GM12865 (cell line): ENCODE measurements at regions not wholly inside any gene's neighbourhood (a gene's known extent, or its start where the extent isn't known, plus 50 kb on each side); places are given as distances from the start of the nearest gene placed in this dataset.

Experiments used
- DNase-seq: peaks from one replicate; pipeline ENCODE4 v3.0.0; 2010; ENCODE audit warnings: low read depth
- H3K4me3 ChIP-seq: 2 replicates; pipeline ENCODE4 v1.5.1; 2011; ENCODE audit warnings: mild to moderate bottlenecking, low read depth, low read length, control low read depth
- TF ChIP-seq, protein P1 (sequence below): IDR thresholded peaks from 2 replicates; pipeline ENCODE4 v1.5.1; 2011; ENCODE audit warnings: low read length, control low read depth, low read depth, inconsistent platforms; ENCODE audit not compliant: insufficient read depth; ENCODE audit errors: missing control alignments

DNA sequence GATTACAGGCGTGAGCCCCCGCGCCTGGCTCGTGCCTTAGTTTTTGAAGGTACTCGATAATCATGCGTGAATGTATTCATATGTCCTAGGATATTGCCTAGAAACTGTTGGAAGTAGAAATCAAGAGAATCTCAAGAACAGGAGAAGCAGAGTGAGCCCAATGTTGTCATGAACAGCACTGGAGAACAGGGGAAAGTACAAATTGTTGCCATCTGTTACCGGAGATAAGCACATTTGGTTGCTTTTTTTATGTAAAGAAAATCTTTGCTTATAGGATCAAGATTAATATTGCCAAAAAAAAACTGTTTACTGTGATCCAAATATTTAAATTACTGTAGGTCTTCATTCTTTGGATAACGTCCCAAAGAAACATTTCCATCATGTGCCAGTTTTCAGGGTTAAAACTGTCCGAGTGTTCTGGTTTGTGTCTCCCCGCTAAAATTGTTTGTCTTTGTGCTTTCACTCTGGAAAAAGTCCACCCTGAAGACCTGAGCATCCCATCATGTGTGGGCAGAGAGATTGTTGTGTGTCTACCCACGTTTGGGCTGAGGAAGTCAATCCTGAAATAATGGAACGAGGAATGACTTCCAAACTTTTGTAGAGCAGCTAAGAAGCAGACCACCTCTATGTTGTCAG, 95.7 kb upstream of the CELF2 start:
- TF ChIP-seq, protein P1, sequence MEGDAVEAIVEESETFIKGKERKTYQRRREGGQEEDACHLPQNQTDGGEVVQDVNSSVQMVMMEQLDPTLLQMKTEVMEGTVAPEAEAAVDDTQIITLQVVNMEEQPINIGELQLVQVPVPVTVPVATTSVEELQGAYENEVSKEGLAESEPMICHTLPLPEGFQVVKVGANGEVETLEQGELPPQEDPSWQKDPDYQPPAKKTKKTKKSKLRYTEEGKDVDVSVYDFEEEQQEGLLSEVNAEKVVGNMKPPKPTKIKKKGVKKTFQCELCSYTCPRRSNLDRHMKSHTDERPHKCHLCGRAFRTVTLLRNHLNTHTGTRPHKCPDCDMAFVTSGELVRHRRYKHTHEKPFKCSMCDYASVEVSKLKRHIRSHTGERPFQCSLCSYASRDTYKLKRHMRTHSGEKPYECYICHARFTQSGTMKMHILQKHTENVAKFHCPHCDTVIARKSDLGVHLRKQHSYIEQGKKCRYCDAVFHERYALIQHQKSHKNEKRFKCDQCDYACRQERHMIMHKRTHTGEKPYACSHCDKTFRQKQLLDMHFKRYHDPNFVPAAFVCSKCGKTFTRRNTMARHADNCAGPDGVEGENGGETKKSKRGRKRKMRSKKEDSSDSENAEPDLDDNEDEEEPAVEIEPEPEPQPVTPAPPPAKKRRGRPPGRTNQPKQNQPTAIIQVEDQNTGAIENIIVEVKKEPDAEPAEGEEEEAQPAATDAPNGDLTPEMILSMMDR: no peak
- no peak overlapping the region for H3K4me3 ChIP-seq

GRCh38 chr10:10923029-10923651, 94.5 kb upstream of the CELF2 start:
- DNase-seq: no peak
- no peak overlapping the region for H3K4me3 ChIP-seq

More for the DNA sequence above, 95.7 kb upstream of the CELF2 start:
- DNase-seq: no peak

DNA sequence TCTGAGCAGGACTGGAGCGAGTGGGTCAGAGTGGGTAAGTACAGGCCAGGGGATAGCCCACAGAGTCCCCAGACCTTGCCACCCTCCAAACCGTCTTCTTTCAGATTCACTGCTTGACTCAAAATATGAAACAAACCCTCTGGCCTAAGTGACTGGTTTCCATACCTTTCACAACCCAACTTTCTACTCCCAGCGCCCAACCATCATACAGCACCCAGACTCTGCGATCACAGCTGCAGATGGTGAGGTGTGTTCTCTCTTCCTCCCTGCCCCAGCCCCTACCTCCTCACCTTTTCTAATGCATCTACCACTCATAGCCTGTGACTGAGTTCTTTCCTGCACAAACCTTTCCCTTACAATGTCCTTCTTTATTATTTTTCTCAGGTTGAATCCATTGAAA, 92.0 kb upstream of the CELF2 start:
- TF ChIP-seq, protein P1: no peak
- no peak overlapping the region for H3K4me3 ChIP-seq
- peak; percentile 3 for DNase-seq

More at GRCh38 chr10:10923029-10923651, 94.5 kb upstream of the CELF2 start:
- TF ChIP-seq, protein P1: no peak

DNA sequence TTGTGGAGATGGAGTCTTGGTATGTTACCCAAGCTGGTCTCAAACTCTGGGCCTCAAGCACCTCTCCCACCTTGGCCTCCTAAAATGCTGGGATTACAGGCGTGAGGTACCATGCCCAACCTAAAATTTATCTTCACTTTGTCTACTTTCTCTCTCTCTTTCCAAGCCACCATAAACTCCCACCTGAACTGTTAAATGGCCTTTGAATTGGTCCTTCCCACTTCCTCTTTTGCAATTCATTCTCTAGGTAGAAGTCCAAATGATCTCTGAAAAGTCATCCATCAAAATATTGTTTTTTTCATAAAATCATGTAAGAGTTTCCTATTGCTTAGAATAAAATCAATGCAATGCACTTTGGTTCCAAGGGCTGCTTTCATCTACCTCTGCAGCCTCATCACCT, 90.1 kb upstream of the CELF2 start:
- no peak overlapping the region for H3K4me3 ChIP-seq
- DNase-seq: no peak
- TF ChIP-seq, protein P1: no peak

- no peak for DNase-seq
- TF ChIP-seq, protein P1: no peak
- no peak overlapping the region for H3K4me3 ChIP-seq
These were observed 86.5 kb upstream of the CELF2 start for GRCh38 chr10:10930979-10931743.

- TF ChIP-seq, protein P1: no peak
- DNase-seq: no peak
- H3K4me3 ChIP-seq: no peak overlapping the region
These were observed 82.6 kb upstream of the CELF2 start for GRCh38 chr10:10935032-10935431.
